K562 (cell line): ENCODE measurements at regions not wholly inside any gene's neighbourhood (a gene's known extent, or its start where the extent isn't known, plus 50 kb on each side); places are given as distances from the start of the nearest gene placed in this dataset.

Source experiments
- ATAC-seq: fragments of 200-7000 bp; cut with Tn5 transposase; 3 replicates; pipeline ENCODE4 v1.9.1; 2020; ENCODE audit warnings: moderate library complexity
- BruUV-seq: library from RNA; stranded (reverse); fragments of 400-500 nt; replicated peaks from 2 replicates; lab custom pipeline; 2021; lab: Mats Ljungman, UMichigan
- CTCF ChIA-PET: fragments of 300-600 bp; formaldehyde crosslinking; extraction: SDS; loops from one replicate; lab custom pipeline; 2021; ENCODE audit warnings: low intra/inter-chr PET ratio; lab: Yijun Ruan, JAX
- POLR2A ChIA-PET: fragments of 300-600, 350-650 bp; sonication (Branson Sonifier 250); formaldehyde crosslinking; extraction: SDS; loops from one replicate; lab custom pipeline; 2021; ENCODE audit warnings: antibody characterized with exemption, inconsistent platforms; lab: Yijun Ruan, JAX
- DNase-seq, 4 experiments: peaks; one replicate each; pipeline versions ENCODE4 v3.0.0 to v3.0.0-alpha.2; 2011 to 2018; ENCODE audit warnings: low spot score in 3 of 4, mixed read lengths in 3 of 4; ENCODE audit errors: extremely low read depth in 1 of 4
- FAIRE-seq: peaks from 2 replicates; lab custom pipeline; 2011; peaks lifted over from hg19 to GRCh38; lab: Jason Lieb, UNC
- H2AFZ ChIP-seq: 2 replicates; pipeline ENCODE4 v1.6.0; 2011; ENCODE audit warnings: low read depth, low read length, control low read depth, inconsistent platforms
- H3K27ac ChIP-seq: fragments of 200-600 bp; 3 replicates; pipeline ENCODE4 v1.8.0; 2011; ENCODE audit warnings: low read depth, mild to moderate bottlenecking, control low read depth, inconsistent platforms, low read length, moderate library complexity, mixed read lengths; ENCODE audit errors: extremely low read depth
- H3K27me3 ChIP-seq, 2 experiments: fragments of 300-600 bp in 1 of 2; 2 replicates in 1 of 2; 3 replicates in 1 of 2; pipeline versions ENCODE4 v1.6.0 to v1.8.0; 2011; ENCODE audit warnings: inconsistent platforms in 2 of 2, low read length in 2 of 2, mild to moderate bottlenecking in 1 of 2, mixed read lengths in 1 of 2, moderate library complexity in 1 of 2; ENCODE audit not compliant: control insufficient read depth in 2 of 2, insufficient read depth in 2 of 2
- H3K36me3 ChIP-seq: fragments of 300-600 bp; 3 replicates; pipeline ENCODE4 v1.8.0; 2011; ENCODE audit warnings: mild to moderate bottlenecking, low read length, inconsistent platforms; ENCODE audit not compliant: control insufficient read depth, insufficient read depth
- H3K4me1 ChIP-seq, 2 experiments: fragments of 200-600 bp in 1 of 2; replicated peaks in 1 of 2; 2 replicates in 1 of 2; 3 replicates in 1 of 2; pipeline versions ENCODE4 v1.5.1 to v1.8.0; 2011; ENCODE audit warnings: inconsistent platforms in 2 of 2, low read length in 2 of 2, mild to moderate bottlenecking in 1 of 2, mixed read lengths in 1 of 2, moderate library complexity in 1 of 2; ENCODE audit not compliant: control insufficient read depth in 2 of 2, insufficient read depth in 2 of 2
- H3K4me2 ChIP-seq: 2 replicates; pipeline ENCODE4 v1.6.1; 2011; ENCODE audit warnings: low read length, control low read depth, inconsistent platforms, mixed read lengths; ENCODE audit not compliant: insufficient read depth
- H3K4me3 ChIP-seq: fragments of 200-600 bp; sonication (generic), shearing (Covaris generic); 2 replicates; pipeline ENCODE4 v1.5.1; 2016; ENCODE audit warnings: control low read depth, inconsistent platforms
- H3K79me2 ChIP-seq: fragments of 200-600 bp; 3 replicates; pipeline ENCODE4 v1.8.0; 2011; ENCODE audit warnings: low read length, inconsistent platforms; ENCODE audit not compliant: control insufficient read depth, insufficient read depth
- H3K9ac ChIP-seq, 2 experiments: 2 replicates each; pipeline versions ENCODE4 v1.6.0 to v1.6.1; 2011; ENCODE audit warnings: low read depth in 2 of 2, low read length in 2 of 2, control low read depth in 1 of 2, inconsistent platforms in 1 of 2, mild to moderate bottlenecking in 1 of 2, mixed read lengths in 1 of 2; ENCODE audit not compliant: insufficient read depth in 1 of 2
- H3K9me1 ChIP-seq: one replicate; pipeline ENCODE4 v1.6.0; 2011; ENCODE audit warnings: inconsistent platforms, mild to moderate bottlenecking, low read length, moderate library complexity; ENCODE audit not compliant: control insufficient read depth, insufficient read depth
- H3K9me3 ChIP-seq: replicated peaks from 2 replicates; pipeline ENCODE4 v1.5.1; 2011; ENCODE audit warnings: low read depth, low read length, inconsistent platforms; ENCODE audit not compliant: control insufficient read depth, insufficient read depth
- H4K20me1 ChIP-seq: replicated peaks from 2 replicates; pipeline ENCODE4 v1.6.1; 2011; ENCODE audit warnings: low read length, inconsistent platforms, mixed read lengths; ENCODE audit not compliant: control insufficient read depth, insufficient read depth
- E2F4 ChIP-seq: sonication (generic); formaldehyde crosslinking; IDR thresholded peaks from 2 replicates; pipeline ENCODE4 v1.8.0; 2022; ENCODE audit warnings: mild to moderate bottlenecking, low read depth, missing genetic modification reagents
- MAFG ChIP-seq: fragments of 450-650 bp; conservative IDR thresholded peaks from 2 replicates; pipeline ENCODE4 v1.6.1; 2016; ENCODE audit warnings: missing genetic modification characterization, missing compliant biosample characterization
- MTA2 ChIP-seq: fragments of 450-650 bp; IDR thresholded peaks from 2 replicates; pipeline ENCODE4 v1.6.1; 2016; ENCODE audit warnings: low read depth
- U2AF2 ChIP-seq: fragments of 200-400 bp; formaldehyde crosslinking; optimal IDR thresholded peaks from 2 replicates; pipeline ENCODE3; 2017; ENCODE audit warnings: low read depth, mild to moderate bottlenecking, low read length
- ZFP1 ChIP-seq: fragments of 450-650 bp; formaldehyde crosslinking; IDR thresholded peaks from 2 replicates; pipeline ENCODE4 v1.4.0; 2020; ENCODE audit warnings: mild to moderate bottlenecking, mixed read lengths
- ZKSCAN1 ChIP-seq: fragments of 150-350 bp; IDR thresholded peaks from 2 replicates; pipeline ENCODE4 v1.6.1; 2016; ENCODE audit warnings: low read depth, low read length
- ZNF140 ChIP-seq: fragments of 250-450 bp; sonication (Bioruptor Pico); IDR thresholded peaks from 2 replicates; pipeline ENCODE4 v1.8.0; 2021; ENCODE audit warnings: moderate library complexity, mild to moderate bottlenecking, inconsistent platforms
- ZNF175 ChIP-seq: fragments of 200-800 bp; sonication (Bioruptor generic); IDR thresholded peaks from 2 replicates; pipeline ENCODE4 v1.6.1; 2016; ENCODE audit warnings: low read depth, mild to moderate bottlenecking, missing genetic modification characterization, missing compliant biosample characterization
- WGBS: fragments of 100-300 bp; shearing (Covaris generic); methylation state at CpG from one replicate; pipeline ENCODE4 v1.1.6; 2016; ENCODE audit warnings: low coverage, mixed read lengths; ENCODE audit not compliant: insufficient coverage; ENCODE audit errors: missing lambda C conversion rate; 5-methylcytosine and 5-hydroxymethylcytosine counted together
- in situ Hi-C: fragments of 300-500 bp; cut with MboI; formaldehyde crosslinking; loops from 4 replicates; pipeline ENCODE4 v1.15.0; 2018; ENCODE audit warnings: inconsistent platforms, mixed read lengths
- intact Hi-C: fragments of 100-400 bp; cut with micrococcal nuclease; formaldehyde crosslinking; loops from 2 replicates; pipeline ENCODE4 v1.14.2; 2022
- TF ChIP-seq, protein P1 (sequence below): fragments of 450-650 bp; IDR thresholded peaks from 2 replicates; pipeline ENCODE4 v1.6.1; 2016; ENCODE audit warnings: mild to moderate bottlenecking

- Histone ChIP-seq H3K4me1 (no peaks in the 10 kb centered on the region), H3K36me3 (no peaks in the 10 kb centered on the region), H3K27me3 (no peaks in the 10 kb centered on the region), H3K9me1 (no peaks in the 10 kb centered on the region), H3K4me2 (no peak overlapping the region)
- no peak for DNase-seq
- CTCF ChIA-PET, result no interaction called here
- FAIRE-seq, result no peak
- TF ChIP-seq E2F4 (CRISPR knock-in tag) (no peak), MTA2 (no peak)
- TF ChIP-seq, all 486 proteins: peak for 0
- no peak for ATAC-seq
- WGBS, result 0% methylated on average over 7 of the region's 7 CpGs
- no peak overlapping the region for H3K27ac ChIP-seq
- H3K79me2 ChIP-seq, result no peaks in the 10 kb centered on the region
- no TSS peak for BruUV-seq
- H4K20me1 ChIP-seq, result no peaks in the 10 kb centered on the region
- in situ Hi-C loops (no loop called here), intact Hi-C loops (no loop called here)
- POLR2A ChIA-PET, result interaction anchor here (0.5 to 1.1 kb wide), 2 partner anchors 25 to 100 kb away, joined by 3 to 4 read pairs; no protein-coding TSS in a partner anchor
- no peak overlapping the region for H3K4me3 ChIP-seq
- H3K9ac ChIP-seq, result no peak overlapping the region
- no peak overlapping the region for H2AFZ ChIP-seq
- no peaks in the 10 kb centered on the region for H3K9me3 ChIP-seq
Observed at GRCh38 chr13:71977028-71977427, 110.0 kb upstream of the DACH1 start.

DNA sequence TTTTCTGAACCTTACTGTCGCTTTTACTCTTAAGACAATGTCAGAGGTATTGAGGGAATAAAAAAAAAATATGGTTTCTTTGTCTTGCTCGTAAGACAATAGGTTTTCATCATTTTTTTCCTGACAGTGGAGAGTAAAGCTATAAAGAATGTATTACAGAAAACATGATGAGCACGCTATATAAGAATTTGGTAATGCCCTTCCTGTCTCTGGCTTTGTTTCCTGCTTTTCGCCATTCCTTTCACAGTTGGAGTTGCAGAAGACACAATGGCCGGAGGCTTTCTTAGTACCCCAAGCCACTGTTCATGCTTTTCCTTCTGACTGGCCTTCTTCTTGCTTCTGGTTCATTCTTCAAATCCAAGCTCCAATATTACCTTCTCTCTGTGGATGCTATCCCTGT is 101.0 kb upstream of the DACH1 start:
- no peak overlapping the region for H3K4me3 ChIP-seq
- H3K79me2 ChIP-seq, result no peaks in the 10 kb centered on the region
- DNase-seq (no peak), FAIRE-seq (no peak), ATAC-seq (no peak)
- no peaks in the 10 kb centered on the region for H3K4me1 ChIP-seq
- H3K9ac ChIP-seq, result no peak overlapping the region
- no peak overlapping the region for H3K4me2 ChIP-seq
- no peak overlapping the region for H2AFZ ChIP-seq
- no peak for TF ChIP-seq ZNF175
- no peak for TF ChIP-seq MAFG (tag)
- TF ChIP-seq U2AF2, result no peak
- TF ChIP-seq ZKSCAN1, result no peak
- no peak for TF ChIP-seq ZNF140 (CRISPR knock-in tag)
- TF ChIP-seq, protein P1, sequence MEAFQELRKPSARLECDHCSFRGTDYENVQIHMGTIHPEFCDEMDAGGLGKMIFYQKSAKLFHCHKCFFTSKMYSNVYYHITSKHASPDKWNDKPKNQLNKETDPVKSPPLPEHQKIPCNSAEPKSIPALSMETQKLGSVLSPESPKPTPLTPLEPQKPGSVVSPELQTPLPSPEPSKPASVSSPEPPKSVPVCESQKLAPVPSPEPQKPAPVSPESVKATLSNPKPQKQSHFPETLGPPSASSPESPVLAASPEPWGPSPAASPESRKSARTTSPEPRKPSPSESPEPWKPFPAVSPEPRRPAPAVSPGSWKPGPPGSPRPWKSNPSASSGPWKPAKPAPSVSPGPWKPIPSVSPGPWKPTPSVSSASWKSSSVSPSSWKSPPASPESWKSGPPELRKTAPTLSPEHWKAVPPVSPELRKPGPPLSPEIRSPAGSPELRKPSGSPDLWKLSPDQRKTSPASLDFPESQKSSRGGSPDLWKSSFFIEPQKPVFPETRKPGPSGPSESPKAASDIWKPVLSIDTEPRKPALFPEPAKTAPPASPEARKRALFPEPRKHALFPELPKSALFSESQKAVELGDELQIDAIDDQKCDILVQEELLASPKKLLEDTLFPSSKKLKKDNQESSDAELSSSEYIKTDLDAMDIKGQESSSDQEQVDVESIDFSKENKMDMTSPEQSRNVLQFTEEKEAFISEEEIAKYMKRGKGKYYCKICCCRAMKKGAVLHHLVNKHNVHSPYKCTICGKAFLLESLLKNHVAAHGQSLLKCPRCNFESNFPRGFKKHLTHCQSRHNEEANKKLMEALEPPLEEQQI, result no peak
- TF ChIP-seq ZFP1 (CRISPR knock-in tag), result no peak
- intact Hi-C loops (no loop called here), in situ Hi-C loops (no loop called here)
- no peaks in the 10 kb centered on the region for H3K9me1 ChIP-seq
- WGBS, result 0% methylated on average over 5 of the region's 5 CpGs
- no peaks in the 10 kb centered on the region for H3K9me3 ChIP-seq
- H3K36me3 ChIP-seq, result no peaks in the 10 kb centered on the region
- no peak overlapping the region for H3K27ac ChIP-seq
- no peaks in the 10 kb centered on the region for H3K27me3 ChIP-seq
- no peaks in the 10 kb centered on the region for H4K20me1 ChIP-seq
- BruUV-seq, result no TSS peak
- CTCF ChIA-PET, result no interaction called here
- POLR2A ChIA-PET, result no interaction called here
